WTC11 (cell line): ENCODE measurements at regions not wholly inside any gene's neighbourhood (a gene's known extent, or its start where the extent isn't known, plus 50 kb on each side); places are given as distances from the start of the nearest gene placed in this dataset.

Experiments
- ATAC-seq: fragments of 200-7000 bp; cut with Tn5 transposase; 2 replicates; pipeline ENCODE4 v1.10.0; 2021; ENCODE audit warnings: mild to moderate bottlenecking, moderate library complexity
- CTCF ChIA-PET: fragments of 300-600 bp; sonication (Branson Sonifier 250); formaldehyde crosslinking; loops from one replicate; lab custom pipeline; 2021; ENCODE audit warnings: antibody characterized with exemption; lab: Charles Lee
- POLR2A ChIA-PET: fragments of 350-600 bp; sonication (Branson Sonifier 250); formaldehyde crosslinking; loops from one replicate; lab custom pipeline; 2021; ENCODE audit warnings: antibody characterized with exemption; lab: Charles Lee
- DNase-seq: peaks from one replicate; pipeline ENCODE4 v3.0.0; 2021; ENCODE audit warnings: low spot score
- H3K27ac Mint-ChIP-seq: 2 replicates; pipeline ENCODE4 v1.8.0; 2021; ENCODE audit warnings: mixed read lengths
- H3K27me3 Mint-ChIP-seq: 2 replicates; pipeline ENCODE4 v1.8.0; 2021; ENCODE audit warnings: low read depth, mild to moderate bottlenecking, moderate library complexity, mixed read lengths
- H3K36me3 Mint-ChIP-seq: 2 replicates; pipeline ENCODE4 v1.8.0; 2021; ENCODE audit warnings: mixed read lengths
- H3K4me1 Mint-ChIP-seq: 2 replicates; pipeline ENCODE4 v1.8.0; 2022; ENCODE audit warnings: mixed read lengths
- H3K4me3 Mint-ChIP-seq: 2 replicates; pipeline ENCODE4 v1.8.0; 2021; ENCODE audit warnings: mild to moderate bottlenecking, moderate library complexity, mixed read lengths
- H3K9me3 Mint-ChIP-seq: 2 replicates; pipeline ENCODE4 v1.8.0; 2021; ENCODE audit warnings: mixed read lengths
- ATF3 ChIP-seq: sonication (generic); formaldehyde crosslinking; conservative IDR thresholded peaks from 2 replicates; pipeline ENCODE4 v1.8.1; 2022; ENCODE audit warnings: mild to moderate bottlenecking, missing genetic modification reagents
- E2F1 ChIP-seq: sonication (generic); formaldehyde crosslinking; IDR thresholded peaks from 2 replicates; pipeline ENCODE4 v1.8.0; 2022; ENCODE audit warnings: mild to moderate bottlenecking, missing genetic modification reagents
- E2F4 ChIP-seq: sonication (generic); formaldehyde crosslinking; IDR thresholded peaks from 2 replicates; pipeline ENCODE4 v1.8.1; 2022; ENCODE audit warnings: low read depth, mild to moderate bottlenecking, moderate library complexity, missing genetic modification reagents, borderline replicate concordance
- E2F5 ChIP-seq: sonication (generic); formaldehyde crosslinking; IDR thresholded peaks from 2 replicates; pipeline ENCODE4 v1.8.1; 2022; ENCODE audit warnings: mild to moderate bottlenecking, moderate library complexity, missing genetic modification reagents
- FOXK1 ChIP-seq: sonication (generic); formaldehyde crosslinking; IDR thresholded peaks from 2 replicates; pipeline ENCODE4 v1.8.0; 2022; ENCODE audit warnings: mild to moderate bottlenecking, moderate library complexity, missing genetic modification reagents
- JAZF1 ChIP-seq: fragments of 250-450 bp; sonication (Bioruptor Pico); IDR thresholded peaks from 2 replicates; pipeline ENCODE4 v1.9.0; 2021; ENCODE audit warnings: moderate library complexity, mild to moderate bottlenecking, inconsistent platforms
- NFATC4 ChIP-seq: fragments of 250-450 bp; sonication (Bioruptor Pico); IDR thresholded peaks from 2 replicates; pipeline ENCODE4 v1.9.0; 2021; ENCODE audit warnings: mild to moderate bottlenecking
- PREB ChIP-seq: sonication (generic); formaldehyde crosslinking; IDR thresholded peaks from 2 replicates; pipeline ENCODE4 v1.8.1; 2022; ENCODE audit warnings: mild to moderate bottlenecking, missing genetic modification reagents, moderate library complexity, borderline replicate concordance
- PRRX2 ChIP-seq: fragments of 250-450 bp; sonication (Bioruptor Pico); IDR thresholded peaks from 2 replicates; pipeline ENCODE4 v1.8.0; 2021; ENCODE audit warnings: mild to moderate bottlenecking
- RORB ChIP-seq: fragments of 250-450 bp; sonication (Bioruptor Pico); IDR thresholded peaks from 2 replicates; pipeline ENCODE4 v1.9.0; 2021; ENCODE audit warnings: mild to moderate bottlenecking
- TEAD1 ChIP-seq: sonication (generic); formaldehyde crosslinking; IDR thresholded peaks from 2 replicates; pipeline ENCODE4 v1.8.0; 2022; ENCODE audit warnings: mild to moderate bottlenecking, missing genetic modification reagents
- TEAD4 ChIP-seq: sonication (generic); formaldehyde crosslinking; IDR thresholded peaks from 2 replicates; pipeline ENCODE4 v1.8.0; 2022; ENCODE audit warnings: mild to moderate bottlenecking, missing genetic modification reagents
- USF1 ChIP-seq: sonication (generic); formaldehyde crosslinking; IDR thresholded peaks from 2 replicates; pipeline ENCODE4 v1.8.0; 2022; ENCODE audit warnings: mild to moderate bottlenecking, missing genetic modification reagents
- ZMAT4 ChIP-seq: fragments of 250-450 bp; sonication (Bioruptor Pico); IDR thresholded peaks from 2 replicates; pipeline ENCODE4 v1.9.0; 2021; ENCODE audit warnings: mild to moderate bottlenecking
- ZNF263 ChIP-seq: sonication (generic); formaldehyde crosslinking; IDR thresholded peaks from 2 replicates; pipeline ENCODE4 v1.8.1; 2022; ENCODE audit warnings: low read depth, mild to moderate bottlenecking, moderate library complexity, missing genetic modification reagents
- ZNF532 ChIP-seq: fragments of 250-450 bp; sonication (Bioruptor Pico); IDR thresholded peaks from 2 replicates; pipeline ENCODE4 v1.9.0; 2021; ENCODE audit warnings: mild to moderate bottlenecking, borderline replicate concordance
- ZSCAN18 ChIP-seq: fragments of 250-450 bp; sonication (Bioruptor Pico); IDR thresholded peaks from 2 replicates; pipeline ENCODE4 v2.1.2; 2022; ENCODE audit warnings: mild to moderate bottlenecking, moderate library complexity

- Mint-ChIP-seq H3K9me3 (no peaks in the 10 kb centered on the region), H3K27me3 (no peaks in the 10 kb centered on the region), H3K36me3 (no peaks in the 10 kb centered on the region), H3K27ac (no peak overlapping the region), H3K4me3 (no peak overlapping the region), H3K4me1 (peaks cover under 1% of the 10 kb centered on the region; the same call in 1 of the 2 replicates)
- ATAC-seq (peak; percentile 39; the same call in 1 of the 2 replicates), DNase-seq (no peak)
- CTCF ChIA-PET, result interaction anchor here (1.5 kb wide), 1 partner anchor 143 kb away, joined by 4 read pairs; no protein-coding TSS in a partner anchor
- TF ChIP-seq E2F4 (CRISPR knock-in tag) (no peak), USF1 (CRISPR knock-in tag) (no peak), TEAD4 (CRISPR knock-in tag) (no peak), E2F5 (no peak), TEAD1 (CRISPR knock-in tag) (no peak)
- POLR2A ChIA-PET, result no interaction called here
Measured at GRCh38 chr3:24043168-24043567, 98.1 kb downstream of the NR1D2 start.

- POLR2A ChIA-PET, result no interaction called here
- Mint-ChIP-seq H3K9me3 (no peaks in the 10 kb centered on the region), H3K36me3 (no peaks in the 10 kb centered on the region), H3K4me3 (no peak overlapping the region), H3K4me1 (no peaks in the 10 kb centered on the region), H3K27ac (no peak overlapping the region), H3K27me3 (no peaks in the 10 kb centered on the region)
- CTCF ChIA-PET, result interaction anchor here (1.5 kb wide), 1 partner anchor 142 kb away, joined by 4 read pairs; no protein-coding TSS in a partner anchor
- TF ChIP-seq USF1 (CRISPR knock-in tag) (no peak), FOXK1 (CRISPR knock-in tag) (no peak), ZSCAN18 (CRISPR knock-in tag) (no peak), ZNF532 (no peak), E2F1 (CRISPR knock-in tag) (no peak), RORB (CRISPR knock-in tag) (no peak), E2F4 (CRISPR knock-in tag) (no peak), JAZF1 (no peak), PREB (no peak), ZMAT4 (CRISPR knock-in tag) (no peak), ZNF263 (CRISPR knock-in tag) (no peak), ATF3 (CRISPR knock-in tag) (no peak), NFATC4 (no peak), PRRX2 (no peak)
- DNase-seq (no peak), ATAC-seq (no peak)
Measured at GRCh38 chr3:24043985-24044384, 98.9 kb downstream of the NR1D2 start.
